NCI-H345 treated with DMSO at 0.1 percent for 48 hours (cell line): ENCODE measurements at regions not wholly inside any gene's neighbourhood (a gene's known extent, or its start where the extent isn't known, plus 50 kb on each side); places are given as distances from the start of the nearest gene placed in this dataset.
"Not testable (repeated sequence)": the region's sequence is repeated elsewhere in the genome, so short reads cannot be mapped to it uniquely, and the experiment has no call there.

ENCODE experiments used
- DNase-seq: peaks from one replicate; lab custom pipeline; 2025; ENCODE audit not compliant: unreplicated experiment; lab: John Stamatoyannopoulos, UW

DNA sequence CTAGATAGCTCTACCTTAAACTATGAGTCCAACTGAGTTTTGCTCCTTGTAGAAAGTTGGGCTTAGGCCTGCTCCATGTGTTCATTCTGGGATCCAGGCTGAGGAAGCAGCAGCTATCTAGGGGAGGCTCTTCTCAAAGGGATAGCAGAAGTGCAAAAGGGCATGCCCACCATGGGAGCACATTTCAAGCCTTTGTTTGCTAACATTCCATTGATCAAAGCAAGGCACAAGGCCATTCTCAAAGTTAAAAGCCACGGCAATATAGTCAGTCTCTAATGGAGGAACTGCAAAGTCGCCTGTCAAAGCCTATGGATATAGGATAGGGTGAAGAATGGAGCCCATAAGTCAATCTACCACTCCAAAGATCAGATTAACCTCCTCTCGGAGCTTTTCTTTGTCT is 488.1 kb upstream of the ARX start:
- DNase-seq = no peak

- no peak for DNase-seq
Measured at GRCh38 chrX:25507801-25508200, 492.0 kb upstream of the ARX start.

- no peak for DNase-seq
Measured at GRCh38 chrX:25519258-25519657, 503.5 kb upstream of the ARX start.

GRCh38 chrX:25522443-25523010 is 506.8 kb upstream of the ARX start:
- DNase-seq = not testable (repeated sequence)

GRCh38 chrX:25523574-25524540 is 508.1 kb upstream of the ARX start:
- peak; percentile 34 for DNase-seq

DNA sequence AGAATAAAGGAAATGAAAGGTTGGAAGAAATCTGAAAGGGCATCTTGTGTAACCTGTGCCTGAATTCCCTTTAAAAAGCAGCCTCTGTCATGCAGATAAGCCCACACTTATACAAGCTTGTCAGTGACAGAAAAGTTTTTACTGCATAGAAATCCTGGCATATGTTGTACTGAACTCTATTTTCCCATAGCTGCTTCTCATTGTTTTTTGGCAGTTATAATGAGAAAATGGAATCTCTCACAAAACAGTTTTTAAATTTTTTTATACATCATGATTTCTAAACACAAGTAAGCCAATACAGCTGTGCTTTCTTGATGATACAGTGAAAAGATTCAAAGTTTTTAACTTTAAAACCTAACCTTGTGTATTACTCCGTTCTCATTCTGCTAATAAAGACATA is 511.4 kb upstream of the ARX start:
- DNase-seq = no peak

DNA sequence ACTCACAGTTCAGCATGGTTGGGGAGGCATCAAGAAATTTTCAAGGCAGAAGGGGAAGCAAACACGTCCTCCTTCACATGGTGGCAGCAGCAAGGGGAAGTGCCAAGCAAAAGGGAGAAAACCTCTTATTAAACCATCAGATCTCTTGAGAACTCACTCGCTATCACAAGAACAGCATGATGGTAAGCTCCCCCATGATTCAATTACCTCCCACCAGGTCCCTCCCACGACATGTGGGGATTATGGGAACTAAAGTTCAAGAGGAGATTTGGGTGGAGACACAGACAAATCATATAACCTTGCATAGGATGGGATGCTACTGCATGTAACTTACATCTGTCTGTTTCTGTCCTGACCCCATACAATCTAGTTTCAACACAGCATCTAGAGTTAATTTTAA is 511.8 kb upstream of the ARX start:
- no peak for DNase-seq

GRCh38 chrX:25531096-25531495 is 515.3 kb upstream of the ARX start:
- no peak for DNase-seq

DNA sequence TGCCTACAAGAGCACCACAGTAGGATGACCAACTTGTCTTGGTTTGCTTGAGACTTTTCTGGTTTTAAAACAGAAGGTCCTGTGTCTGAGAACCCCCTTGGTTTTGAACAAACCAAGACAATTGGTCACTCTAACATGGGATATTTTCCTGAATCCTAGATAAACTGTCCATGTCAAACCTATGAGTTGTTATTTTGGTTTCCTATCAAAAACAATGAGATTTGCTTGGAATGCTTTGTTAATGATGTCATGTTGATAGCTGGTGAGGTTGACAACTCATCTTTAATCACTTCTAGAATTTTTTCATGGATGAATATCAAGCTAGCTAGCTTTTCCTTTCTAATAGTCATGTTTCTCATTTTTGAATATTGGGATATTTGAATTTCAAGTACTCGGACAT is 518.3 kb upstream of the ARX start:
- DNase-seq = no peak

DNA sequence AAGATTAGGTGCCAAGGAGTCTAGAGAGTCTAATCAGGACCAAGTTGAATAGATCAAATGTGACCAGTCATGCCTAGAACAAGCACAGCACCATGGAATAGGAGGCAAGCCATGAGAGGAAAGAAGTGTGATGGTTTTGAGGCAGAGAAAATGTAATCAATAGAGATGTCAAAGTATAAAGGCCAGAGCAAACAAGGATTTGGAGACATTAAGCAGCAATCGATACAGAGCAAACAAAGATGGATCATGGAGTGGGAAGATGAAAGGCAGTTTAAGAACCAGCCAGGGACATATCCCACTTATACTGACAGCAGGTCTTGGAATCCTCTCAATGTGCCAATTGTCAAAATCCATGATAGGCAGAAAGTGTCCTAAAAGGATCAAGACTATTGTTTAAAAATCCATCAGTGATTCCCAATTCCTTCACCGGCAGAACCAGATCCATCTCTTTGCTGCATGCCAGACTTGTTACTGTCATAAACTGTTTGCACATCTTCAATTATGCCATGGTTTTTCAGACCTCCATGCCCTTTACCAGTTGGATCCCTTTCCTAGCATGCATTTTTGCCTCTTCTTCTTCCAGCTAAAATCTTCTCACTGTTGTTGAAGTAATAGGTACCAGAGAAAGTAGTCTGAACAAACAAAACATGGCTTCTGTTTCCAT is 520.7 kb upstream of the ARX start:
- DNase-seq = peak; percentile 67

DNA sequence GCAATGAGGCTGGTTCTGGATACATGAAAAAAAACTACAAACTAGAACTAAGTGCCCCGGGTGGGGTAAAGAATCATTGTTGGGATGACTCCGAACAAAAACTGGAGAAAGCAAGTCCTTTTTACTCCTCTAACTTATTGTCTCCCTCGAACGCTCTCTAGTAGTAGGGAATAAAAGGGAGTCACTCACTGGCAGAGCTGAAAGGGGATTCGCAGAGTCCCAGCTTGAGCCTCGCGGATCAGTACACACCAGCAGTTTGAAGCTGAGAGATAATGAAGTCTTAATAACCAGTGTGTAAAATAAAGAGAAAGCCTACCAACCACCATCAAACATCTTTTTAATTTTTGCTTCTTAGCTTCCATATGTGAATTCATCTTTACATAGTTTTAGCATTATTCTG is 521.9 kb upstream of the ARX start:
- DNase-seq = no peak

DNA sequence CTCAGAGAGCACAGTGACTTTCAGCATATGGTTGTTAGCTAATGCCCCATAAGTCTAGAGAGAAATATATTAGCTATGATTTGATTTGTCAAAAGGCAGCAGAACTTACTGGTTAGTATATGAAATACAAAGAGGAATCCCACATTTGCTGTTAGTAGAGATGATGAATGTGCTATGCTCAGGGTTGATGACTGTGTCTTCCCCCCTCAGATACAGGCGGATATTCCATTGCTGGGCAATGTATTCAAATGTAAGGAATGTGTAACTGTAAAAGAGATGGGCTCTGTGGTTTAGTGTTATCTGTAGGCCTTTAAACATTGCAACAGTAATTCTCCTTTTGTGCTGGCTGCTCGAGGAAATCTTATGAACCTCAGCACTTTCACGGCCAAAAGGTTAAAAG is 528.9 kb upstream of the ARX start:
- no peak for DNase-seq

DNA sequence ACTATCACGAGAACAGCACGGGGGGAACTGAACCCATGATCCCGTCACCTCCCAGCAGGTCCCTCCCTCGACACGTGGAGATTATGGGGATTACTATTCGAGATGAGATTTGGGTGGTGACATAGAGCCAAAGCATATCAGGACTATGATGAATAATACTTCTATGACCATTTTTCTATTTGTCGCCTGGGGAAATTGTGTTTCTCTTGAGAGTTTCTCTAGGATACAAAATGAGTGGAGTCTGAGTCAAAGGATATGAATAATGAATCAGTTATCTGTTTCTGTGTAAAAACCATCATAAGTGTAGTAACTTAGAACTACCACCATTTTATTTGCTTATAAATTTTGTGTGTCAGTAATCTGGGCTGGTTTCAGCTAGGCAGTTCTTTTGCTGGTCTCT is 533.0 kb upstream of the ARX start:
- no peak for DNase-seq

- no peak for DNase-seq
Measured at GRCh38 chrX:25555521-25555920, 539.8 kb upstream of the ARX start.

GRCh38 chrX:25558137-25558536 is 542.4 kb upstream of the ARX start:
- DNase-seq = no peak

DNA sequence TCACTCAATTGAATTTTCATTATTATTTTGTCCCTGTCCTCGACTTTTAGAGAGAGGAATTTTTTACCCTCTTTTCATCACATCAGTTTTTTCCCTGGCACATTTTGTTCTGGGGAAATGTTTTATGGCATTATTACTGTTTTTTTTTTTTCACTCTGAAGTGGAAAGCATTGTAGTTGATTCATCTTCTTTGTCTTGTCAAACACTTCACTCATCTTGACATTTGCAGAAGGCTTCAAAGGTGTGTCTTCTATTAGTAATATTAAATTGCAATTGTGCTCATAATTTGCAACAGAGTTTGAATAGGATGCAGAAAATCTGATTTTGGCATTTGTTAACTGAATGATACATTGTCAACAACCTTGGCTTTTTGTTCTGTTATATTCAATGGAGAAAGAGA is 545.4 kb upstream of the ARX start:
- DNase-seq = no peak

DNA sequence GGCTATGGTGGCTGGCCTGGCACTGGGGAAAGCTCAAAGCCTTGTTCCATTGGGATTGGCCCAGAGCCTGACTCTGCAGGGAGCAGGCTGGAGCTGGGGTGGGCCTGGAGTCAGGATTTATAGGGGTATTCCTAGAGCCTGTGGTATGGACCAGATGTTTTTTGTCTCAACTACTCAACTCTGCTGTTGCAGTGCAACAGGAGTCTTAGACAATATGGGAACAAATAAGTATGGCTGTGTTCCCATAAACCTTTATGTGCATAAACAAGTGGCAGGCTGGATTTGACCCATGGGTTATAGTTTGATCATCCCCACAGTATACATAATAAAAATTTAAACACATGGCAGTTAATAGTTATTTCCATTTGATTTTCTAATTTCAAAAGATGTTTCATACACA is 557.9 kb upstream of the ARX start:
- DNase-seq = no peak

DNA sequence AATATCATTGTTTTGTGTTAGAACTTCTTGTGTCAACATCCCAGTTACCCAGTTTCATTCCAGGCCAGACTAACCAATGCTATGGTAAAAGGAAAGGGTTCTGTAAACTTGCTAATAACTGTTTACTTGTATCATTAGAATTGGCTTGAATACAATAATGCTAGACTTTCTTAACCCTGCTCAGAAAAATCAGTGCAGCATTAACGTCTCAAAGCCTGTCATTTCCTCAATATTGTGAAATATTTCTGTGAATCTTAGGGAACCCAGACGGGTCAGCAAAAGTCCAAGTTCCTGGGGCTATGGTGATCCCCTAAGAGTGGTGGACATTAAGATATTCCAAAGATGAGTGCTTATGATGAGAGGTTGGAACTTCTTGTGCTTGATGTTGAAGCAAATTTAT is 541.2 kb upstream of the MAGEB18 start:
- no peak for DNase-seq

- no peak for DNase-seq
Measured at GRCh38 chrX:25597551-25597950, 540.6 kb upstream of the MAGEB18 start.

- no peak for DNase-seq
Measured at GRCh38 chrX:25599061-25599460, 539.1 kb upstream of the MAGEB18 start.

DNA sequence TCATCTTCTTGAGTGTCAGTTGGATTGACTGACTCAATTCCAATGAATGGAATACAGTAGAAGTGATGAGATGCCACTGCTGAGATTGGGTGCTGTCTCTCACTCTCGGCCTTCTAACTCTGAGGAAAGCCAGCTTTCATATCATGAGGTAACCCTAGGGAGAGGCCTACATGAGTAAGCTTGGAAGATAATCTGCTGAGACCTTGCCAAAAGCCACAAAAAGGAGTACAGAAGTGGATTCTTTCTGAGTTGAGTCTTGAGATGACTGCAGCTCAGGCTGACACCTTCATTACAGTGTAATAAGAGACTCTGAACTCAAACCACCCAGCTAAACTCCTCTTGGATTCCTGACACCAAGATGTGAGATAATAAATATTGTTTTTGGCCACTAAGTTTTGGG is 537.4 kb upstream of the MAGEB18 start:
- DNase-seq = no peak

GRCh38 chrX:25601323-25601722 is 536.8 kb upstream of the MAGEB18 start:
- no peak for DNase-seq
